B cell (primary cell): ENCODE measurements at regions not wholly inside any gene's neighbourhood (a gene's known extent, or its start where the extent isn't known, plus 50 kb on each side); places are given as distances from the start of the nearest gene placed in this dataset.

ENCODE experiments used
- ATAC-seq: fragments of 200-7000 bp; cut with Tn5 transposase; one replicate; pipeline ENCODE4 v1.10.0; 2021; ENCODE audit warnings: low read depth, mild to moderate bottlenecking, moderate number of reproducible peaks, moderate library complexity
- CTCF ChIA-PET: fragments of 350-600 bp; sonication (Branson Sonifier 250); formaldehyde crosslinking; loops from one replicate; lab custom pipeline; 2021; ENCODE audit warnings: antibody characterized with exemption, inconsistent platforms; lab: Charles Lee
- POLR2A ChIA-PET: fragments of 350-600 bp; sonication (Branson Sonifier 250); formaldehyde crosslinking; loops from one replicate; lab custom pipeline; 2021; ENCODE audit warnings: antibody characterized with exemption; lab: Charles Lee
- DNase-seq: peaks from one replicate; pipeline ENCODE4 v3.0.0; 2013
- H2AFZ ChIP-seq: 2 replicates; pipeline ENCODE4 v1.6.1; 2012; ENCODE audit warnings: mild to moderate bottlenecking, low read depth, low read length; ENCODE audit not compliant: insufficient read depth, poor library complexity, severe bottlenecking
- H3K27ac ChIP-seq, 2 donors: 1 replicate in 1 of 2; 2 replicates in 1 of 2; pipeline ENCODE4 v1.5.1; 2012 to 2013; ENCODE audit warnings: low read length in 2 of 2, mild to moderate bottlenecking in 2 of 2, moderate library complexity in 1 of 2
- H3K27me3 ChIP-seq, 4 experiments: fragments of 200-600 bp in 1 of 4; sonication (generic) in 1 of 4; replicated peaks in 1 of 4; 1 replicate in 2 of 4; 2 replicates in 2 of 4; pipeline versions ENCODE4 v1.6.1 to v1.7.0; 2013 to 2016; ENCODE audit warnings: low read length in 3 of 4, mild to moderate bottlenecking in 2 of 4, mixed read lengths in 1 of 4, moderate library complexity in 1 of 4; ENCODE audit not compliant: insufficient read depth in 4 of 4, control insufficient read depth in 3 of 4; ENCODE audit errors: control extremely low read depth in 1 of 4
- H3K36me3 ChIP-seq, 2 experiments: replicated peaks in 1 of 2; 1 replicate in 1 of 2; 2 replicates in 1 of 2; pipeline versions ENCODE4 v1.6.1 to v1.7.1; 2013; ENCODE audit warnings: low read length in 1 of 2; ENCODE audit not compliant: insufficient read depth in 2 of 2, control insufficient read depth in 1 of 2; ENCODE audit errors: control extremely low read depth in 1 of 2, extremely low read depth in 1 of 2
- H3K4me1 ChIP-seq, 2 donors: fragments of 200-600 bp in 1 of 2; sonication (generic) in 1 of 2; 1 replicate in 1 of 2; 2 replicates in 1 of 2; pipeline versions ENCODE4 v1.5.1 to v1.6.1; 2013 to 2017; ENCODE audit warnings: low read length in 2 of 2; ENCODE audit not compliant: control insufficient read depth in 2 of 2, insufficient read depth in 2 of 2
- H3K4me2 ChIP-seq: replicated peaks from 2 replicates; pipeline ENCODE3; 2012; ENCODE audit warnings: mild to moderate bottlenecking, low read depth, low read length; ENCODE audit not compliant: poor library complexity, severe bottlenecking
- H3K4me3 ChIP-seq, 5 experiments: fragments of 200-600 bp in 1 of 5; sonication (generic) in 1 of 5; 1 replicate in 3 of 5; 2 replicates in 2 of 5; pipeline versions ENCODE4 v1.5.1 to v1.7.0; 2011 to 2016; ENCODE audit warnings: low read length in 4 of 5, mild to moderate bottlenecking in 4 of 5, low read depth in 2 of 5, control low read depth in 1 of 5, moderate library complexity in 1 of 5; ENCODE audit not compliant: insufficient read depth in 1 of 5; ENCODE audit errors: control extremely low read depth in 1 of 5, extremely low read depth in 1 of 5
- H3K79me2 ChIP-seq: fragments of 200-600 bp; sonication (generic); one replicate; pipeline ENCODE4 v1.6.0; 2016; ENCODE audit warnings: low read length; ENCODE audit not compliant: control insufficient read depth, insufficient read depth
- H3K9ac ChIP-seq: fragments of 200-600 bp; sonication (generic); 2 replicates; pipeline ENCODE4 v1.6.1; 2017; ENCODE audit warnings: mild to moderate bottlenecking, low read length, moderate library complexity
- H3K9me3 ChIP-seq, 3 donors: one replicate each; pipeline versions ENCODE4 v1.6.1 to v1.7.1; 2013; ENCODE audit warnings: low read length in 2 of 3; ENCODE audit not compliant: control insufficient read depth in 2 of 3, insufficient read depth in 1 of 3; ENCODE audit errors: control extremely low read depth in 1 of 3
- H4K20me1 ChIP-seq: 2 replicates; pipeline ENCODE4 v1.6.0; 2012; ENCODE audit warnings: mild to moderate bottlenecking, low read length; ENCODE audit not compliant: insufficient read depth, control insufficient read depth, poor library complexity, severe bottlenecking
- H3K27ac Mint-ChIP-seq: one replicate; pipeline ENCODE4 v1.8.0; 2021; ENCODE audit warnings: mixed read lengths
- H3K27me3 Mint-ChIP-seq: one replicate; pipeline ENCODE4 v1.8.0; 2021; ENCODE audit warnings: mixed read lengths
- H3K4me1 Mint-ChIP-seq: one replicate; pipeline ENCODE4 v1.8.0; 2021; ENCODE audit warnings: mixed read lengths
- H3K4me3 Mint-ChIP-seq: one replicate; pipeline ENCODE4 v1.8.0; 2021; ENCODE audit warnings: mixed read lengths
- H3K9me3 Mint-ChIP-seq: one replicate; pipeline ENCODE4 v1.8.0; 2022; ENCODE audit warnings: mixed read lengths; ENCODE audit not compliant: insufficient read depth
- CTCF ChIP-seq: fragments of 200-600 bp; IDR thresholded peaks from one replicate; pipeline ENCODE4 v1.8.0; 2022; ENCODE audit warnings: antibody characterized with exemption, mild to moderate bottlenecking
- EZH2 ChIP-seq: IDR thresholded peaks from 2 replicates; pipeline ENCODE4 v1.6.1; 2012; ENCODE audit warnings: borderline replicate concordance, low read depth, mild to moderate bottlenecking, moderate library complexity, low read length; ENCODE audit not compliant: insufficient read depth, poor library complexity, severe bottlenecking
- WGBS: methylation state at CpG from one replicate; pipeline ENCODE4 v1.1.5; 2013; ENCODE audit warnings: missing lambda C conversion rate; ENCODE audit not compliant: insufficient coverage; 5-methylcytosine and 5-hydroxymethylcytosine counted together
- intact Hi-C: fragments of 100-400 bp; cut with micrococcal nuclease; formaldehyde crosslinking; loops from one replicate; pipeline ENCODE4 v1.10.0; 2022

DNA sequence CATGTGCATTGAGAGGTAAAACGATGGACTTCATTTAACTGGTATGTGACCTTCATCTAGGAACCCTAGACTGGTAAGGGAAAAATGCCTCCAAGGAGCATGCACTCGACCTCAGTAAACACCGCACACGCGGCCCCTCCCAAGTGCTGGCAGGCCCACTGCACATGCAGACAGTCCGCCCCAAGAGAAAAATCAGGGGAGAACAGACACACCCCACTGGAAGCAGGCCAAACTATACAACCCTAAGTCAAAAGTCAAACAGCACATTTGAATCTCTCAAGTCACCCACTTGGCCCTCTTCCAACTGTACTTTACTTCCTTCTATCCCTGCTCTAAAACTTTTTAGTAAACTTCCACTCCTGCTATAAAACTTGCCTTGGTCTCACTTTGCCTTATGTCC lies 250.1 kb upstream of the HES1 start:
- H2AFZ ChIP-seq, result no peak overlapping the region
- no peak overlapping the region for H3K9ac ChIP-seq
- ChIA-PET CTCF (no interaction called here), POLR2A (no interaction called here)
- no peak overlapping the region for H3K4me3 Mint-ChIP-seq
- intact Hi-C loops, result no loop called here
- no peaks in the 10 kb centered on the region for H3K36me3 ChIP-seq
- H3K4me1 ChIP-seq, result peaks cover 0 to 6% of the 10 kb centered on the region in 2 donors
- DNase-seq (no peak), ATAC-seq (no peak)
- 98% methylated on average over 6 of the region's 6 CpGs for WGBS
- no peaks in the 10 kb centered on the region for H3K79me2 ChIP-seq
- H3K27me3 ChIP-seq, result peaks cover 0 to 3% (median 0%) of the 10 kb centered on the region in 4 experiments
- H3K27ac Mint-ChIP-seq, result no peak overlapping the region
- H3K9me3 ChIP-seq, result peaks cover 0 to 4% (median 2%) of the 10 kb centered on the region in 3 donors
- TF ChIP-seq EZH2 (no peak), CTCF (no peak)
- peaks cover 5% of the 10 kb centered on the region for H3K4me1 Mint-ChIP-seq
- no peak overlapping the region for H3K27ac ChIP-seq
- no peaks in the 10 kb centered on the region for H3K27me3 Mint-ChIP-seq
- no peaks in the 10 kb centered on the region for H4K20me1 ChIP-seq
- no peak overlapping the region for H3K4me2 ChIP-seq
- H3K4me3 ChIP-seq, result no peak overlapping the region
- H3K9me3 Mint-ChIP-seq, result peaks cover 5% of the 10 kb centered on the region

GRCh38 chr3:193890016-193890897 lies 245.7 kb upstream of the HES1 start:
- no peaks in the 10 kb centered on the region for H3K79me2 ChIP-seq
- ATAC-seq (no peak), DNase-seq (no peak)
- TF ChIP-seq EZH2 (no peak), CTCF (no peak)
- H3K27me3 ChIP-seq, result no peaks in the 10 kb centered on the region
- H3K9me3 ChIP-seq, result peaks cover 0 to 4% (median 2%) of the 10 kb centered on the region in 3 donors
- no peak overlapping the region for H3K9ac ChIP-seq
- no peak overlapping the region for H3K4me2 ChIP-seq
- intact Hi-C loops, result no loop called here
- WGBS, result 87% methylated on average over 5 of the region's 12 CpGs
- ChIA-PET CTCF (no interaction called here), POLR2A (no interaction called here)
- H3K4me3 Mint-ChIP-seq, result no peak overlapping the region
- peaks cover 9% of the 10 kb centered on the region for H3K4me1 Mint-ChIP-seq
- H2AFZ ChIP-seq, result no peak overlapping the region
- H3K27ac Mint-ChIP-seq, result no peak overlapping the region
- peaks cover 4 to 5% of the 10 kb centered on the region in 2 donors for H3K4me1 ChIP-seq
- H3K4me3 ChIP-seq, result no peak overlapping the region
- no peaks in the 10 kb centered on the region for H3K36me3 ChIP-seq
- no peaks in the 10 kb centered on the region for H4K20me1 ChIP-seq
- H3K27me3 Mint-ChIP-seq, result no peaks in the 10 kb centered on the region
- H3K9me3 Mint-ChIP-seq, result peaks cover 5% of the 10 kb centered on the region
- no peak overlapping the region for H3K27ac ChIP-seq
